ENCODE measurements at regions not wholly inside any gene's neighbourhood (a gene's known extent, or its start where the extent isn't known, plus 50 kb on each side); places are given as distances from the start of the nearest gene placed in this dataset.
"Not testable (repeated sequence)": the region's sequence is repeated elsewhere in the genome, so short reads cannot be mapped to it uniquely, and the experiment has no call there.

DNA sequence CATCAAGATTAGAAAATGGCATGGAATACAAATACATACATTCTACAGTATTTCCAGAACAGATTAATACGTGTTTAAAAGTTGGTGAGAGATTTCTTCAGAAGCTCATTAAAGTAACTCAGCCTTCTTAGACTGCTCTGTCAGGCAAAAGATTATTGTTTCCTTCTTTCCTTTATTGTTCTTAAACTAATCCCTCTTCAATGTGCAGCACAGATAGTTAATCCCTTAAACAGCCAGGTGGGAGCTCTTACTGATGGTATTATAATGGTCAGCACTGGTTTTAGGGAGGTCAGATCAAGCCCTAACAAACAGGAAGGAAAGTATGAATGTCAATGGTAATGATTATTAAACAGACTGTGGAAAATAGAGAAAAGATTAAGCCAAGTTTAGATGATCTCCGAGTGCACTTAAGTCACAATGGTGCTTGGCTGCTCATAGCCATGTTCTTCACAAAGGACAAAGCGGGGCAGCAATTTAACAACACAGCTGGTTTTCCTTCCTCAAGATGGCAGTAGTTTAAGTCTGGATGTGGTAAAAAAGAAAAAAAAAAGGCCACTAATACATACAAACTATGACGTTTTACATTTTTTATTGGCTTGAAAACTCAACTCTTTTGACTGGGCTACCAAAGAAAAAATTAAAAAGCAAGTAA lies 992.6 kb downstream of the PCDH9 start:
- DNase-seq, result no peak

DNA sequence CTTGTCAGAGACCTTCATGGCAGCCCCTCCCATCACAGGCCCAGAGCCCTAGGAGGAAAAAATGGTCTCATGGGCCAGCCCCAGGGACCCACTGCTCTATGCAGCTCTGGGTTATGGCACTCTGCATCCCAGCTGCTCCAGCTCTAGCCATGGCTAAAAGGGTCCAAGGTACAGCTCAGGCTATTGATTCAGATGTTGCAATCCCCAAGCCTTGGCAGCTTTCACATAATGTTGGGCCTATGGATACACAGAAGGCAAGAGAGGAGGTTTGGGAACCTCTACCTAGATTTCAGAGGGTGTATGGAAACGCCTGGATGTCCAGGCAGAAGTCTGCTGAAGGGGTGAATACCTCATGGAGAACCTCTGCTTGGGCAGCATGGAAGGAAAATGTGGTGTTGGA lies 996.0 kb downstream of the PCDH9 start:
- no peak for DNase-seq

- DNase-seq, result not testable (repeated sequence)
Measured at GRCh38 chr13:66231958-66232357, 998.2 kb downstream of the PCDH9 start.

DNA sequence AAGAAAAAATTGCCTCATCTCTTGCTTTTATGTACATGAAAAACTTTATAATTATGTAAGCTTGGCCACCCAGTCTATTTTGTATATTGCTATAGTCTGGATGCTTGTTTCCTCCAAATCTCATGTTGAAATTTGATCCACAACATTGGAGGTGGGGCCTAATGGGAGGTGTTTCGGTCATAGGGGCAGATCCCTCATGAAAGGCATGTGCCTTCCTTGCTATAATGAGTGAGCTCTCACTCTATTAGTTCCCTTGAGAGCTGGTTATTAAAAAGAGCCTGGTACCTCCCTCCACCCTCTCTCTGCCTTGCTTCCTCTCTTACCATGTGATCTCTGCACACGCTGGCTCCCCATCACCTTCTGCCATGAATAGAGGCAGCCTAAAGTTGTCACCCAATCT lies 1005.1 kb downstream of the PCDH9 start:
- DNase-seq, result no peak

GRCh38 chr13:66224663-66225062 lies 1005.5 kb downstream of the PCDH9 start:
- DNase-seq, result peak; percentile 20

- DNase-seq, result peak; percentile 97
Measured at GRCh38 chr13:66222926-66223325, 1007.2 kb downstream of the PCDH9 start.

- peak; percentile 37 for DNase-seq
Measured at GRCh38 chr13:66222127-66222526, 1008.0 kb downstream of the PCDH9 start.

DNA sequence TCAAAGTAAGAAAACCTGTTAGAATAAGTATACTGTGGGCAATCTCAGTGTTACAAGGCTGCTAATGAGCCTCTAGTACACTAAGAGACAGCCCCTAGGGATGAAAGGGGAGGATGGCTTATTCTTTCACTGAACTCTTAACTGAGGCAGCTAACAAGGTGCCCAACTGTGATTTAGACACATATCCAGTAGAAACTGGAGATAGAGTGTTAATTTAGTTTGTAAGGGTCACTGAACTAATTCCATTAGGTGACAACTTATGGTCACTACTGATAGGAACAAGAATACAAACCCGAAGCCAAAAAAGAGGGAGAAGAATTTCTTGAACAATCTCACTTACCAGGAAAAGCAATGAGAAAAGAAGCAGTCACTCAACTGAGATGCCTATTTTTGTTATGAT lies 1010.6 kb downstream of the PCDH9 start:
- DNase-seq, result no peak

GRCh38 chr13:66218583-66218982 lies 1011.6 kb downstream of the PCDH9 start:
- DNase-seq, result no peak

GRCh38 chr13:66216728-66217127 lies 1013.4 kb downstream of the PCDH9 start:
- DNase-seq, result no peak

- DNase-seq, result no peak
Measured at GRCh38 chr13:66214467-66214866, 1015.7 kb downstream of the PCDH9 start.

DNA sequence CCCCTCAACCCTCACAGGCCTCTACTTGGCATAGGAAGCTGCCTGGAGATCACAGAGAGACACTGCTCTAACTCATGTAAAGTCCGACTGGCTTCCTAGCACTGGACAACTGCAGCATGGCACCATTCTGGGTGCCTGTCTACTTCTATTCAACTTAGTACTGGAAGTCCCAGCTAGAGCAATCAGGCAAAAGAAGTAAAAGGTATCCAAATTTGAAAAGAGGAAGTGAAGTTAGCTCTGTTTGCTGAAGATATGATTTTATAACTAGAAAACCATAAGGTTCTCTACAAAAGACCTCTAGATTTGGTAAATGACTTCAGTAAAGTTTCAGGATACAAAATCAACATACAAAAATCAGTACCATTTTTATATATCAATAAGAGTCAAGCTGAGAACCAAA lies 1017.6 kb downstream of the PCDH9 start:
- DNase-seq, result peak; percentile 46

DNA sequence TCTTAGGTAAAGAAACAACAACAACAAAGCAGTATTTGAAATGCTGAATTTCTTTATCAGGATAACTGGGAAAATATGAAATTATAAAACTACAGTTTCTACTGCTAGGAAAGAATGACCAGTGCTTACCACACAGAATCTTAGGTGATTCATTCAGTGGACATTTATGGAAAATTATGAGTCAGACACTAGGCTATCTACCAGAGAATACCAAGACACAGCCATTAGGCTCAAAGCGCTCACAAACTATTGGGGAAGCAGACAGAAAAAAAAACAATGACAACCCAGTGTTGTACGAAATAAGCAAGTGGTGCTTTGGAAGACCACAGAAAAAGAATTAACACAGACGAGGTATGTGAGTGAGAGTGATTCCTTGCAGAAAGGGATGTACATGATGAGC lies 1019.5 kb downstream of the PCDH9 start:
- no peak for DNase-seq

DNA sequence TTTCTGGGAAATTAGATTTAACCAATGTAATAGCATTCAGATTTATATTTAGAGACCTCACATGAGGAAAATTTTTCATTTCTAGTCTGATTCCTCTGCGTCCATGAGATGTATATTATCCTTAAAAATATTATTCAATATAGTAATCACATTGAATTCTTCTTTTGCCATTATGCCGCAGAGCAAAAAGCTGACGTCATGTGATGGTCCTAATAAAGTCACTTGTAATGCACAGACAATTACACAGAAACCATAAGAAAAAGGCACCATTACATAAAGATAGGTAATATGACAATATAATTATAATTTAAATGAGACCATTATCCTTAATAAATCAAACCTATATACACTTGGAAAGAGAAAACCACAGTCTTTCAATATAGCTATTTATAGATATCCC lies 1021.5 kb downstream of the PCDH9 start:
- DNase-seq, result no peak

DNA sequence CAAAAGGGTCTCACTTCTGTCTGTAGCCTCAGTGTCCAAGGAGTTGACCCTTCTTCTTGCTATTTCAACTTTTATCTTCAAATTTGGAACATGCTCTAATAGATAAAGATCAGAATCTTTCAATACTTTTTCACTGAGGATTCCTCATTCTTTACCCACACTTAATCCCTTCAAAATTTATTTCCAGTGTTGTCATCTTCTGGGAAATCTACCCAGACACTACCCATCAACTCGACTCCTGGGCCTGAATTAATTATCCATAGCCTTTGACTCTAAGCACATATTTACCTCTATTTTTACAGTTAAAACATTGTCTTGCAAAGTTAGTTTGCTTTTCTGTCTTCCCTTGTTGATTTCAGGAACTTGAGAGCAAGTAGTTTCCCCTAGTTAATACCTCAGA lies 1022.5 kb downstream of the PCDH9 start:
- no peak for DNase-seq

- no peak for DNase-seq
Measured at GRCh38 chr13:66205807-66206206, 1024.3 kb downstream of the PCDH9 start.

DNA sequence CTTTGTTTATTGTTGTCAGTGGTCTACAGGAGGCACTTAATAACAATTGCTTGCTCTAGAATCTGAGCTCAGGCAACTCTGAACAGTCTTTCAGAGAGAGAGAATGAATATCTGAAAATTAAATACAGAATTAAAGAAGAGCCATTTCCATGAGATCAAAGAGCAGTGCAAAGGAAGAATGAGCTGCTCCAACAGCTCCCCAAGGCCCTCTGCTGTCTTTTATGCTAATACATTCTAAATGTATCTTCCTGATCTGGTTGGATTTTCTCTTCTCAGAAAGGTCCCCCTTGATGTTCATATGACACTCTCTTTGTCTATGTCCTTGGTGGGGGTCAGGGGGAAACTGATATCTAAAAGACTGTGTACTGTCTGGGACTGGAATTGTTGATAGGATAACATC lies 1029.6 kb downstream of the PCDH9 start:
- no peak for DNase-seq

DNA sequence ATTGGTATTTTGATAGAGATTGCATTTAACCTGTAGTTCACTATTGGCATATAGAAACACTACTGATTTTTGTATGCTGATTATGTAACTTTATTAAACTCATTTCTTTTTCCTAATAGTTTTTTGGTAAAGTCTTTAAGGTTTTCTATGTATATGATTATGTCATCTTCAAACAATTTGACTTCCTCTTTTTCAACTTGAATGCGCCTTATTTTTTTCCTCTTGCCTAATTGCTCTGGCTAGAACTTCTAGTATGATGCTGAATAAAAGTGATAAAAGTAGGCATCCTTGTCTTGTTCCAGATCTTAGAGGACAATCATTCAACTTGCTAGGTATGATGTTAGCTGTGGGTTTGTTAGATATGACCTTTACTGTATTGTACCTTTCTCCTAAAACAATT lies 1034.9 kb downstream of the PCDH9 start:
- peak; percentile 38 for DNase-seq

GRCh38 chr13:66189986-66190385 lies 1040.2 kb downstream of the PCDH9 start:
- DNase-seq, result no peak

DNA sequence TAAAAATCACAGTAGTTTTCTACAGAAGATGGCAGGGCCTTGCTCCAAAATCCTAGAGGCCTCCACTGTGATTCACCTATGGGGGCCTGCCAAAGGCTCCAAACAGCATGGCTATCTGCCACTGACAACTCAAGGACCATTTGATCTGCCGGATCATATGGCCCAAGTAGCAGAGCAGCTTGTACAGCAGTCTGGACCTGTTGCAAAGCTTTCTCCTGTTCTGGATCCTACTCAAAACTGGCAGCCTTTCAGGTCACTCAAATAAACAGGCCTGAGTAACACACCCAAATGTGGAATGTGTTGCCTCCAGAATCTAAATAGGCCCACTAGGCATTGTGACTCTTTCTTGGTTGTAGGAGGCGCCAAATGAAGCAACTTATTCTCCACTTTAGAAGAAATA lies 1049.3 kb downstream of the PCDH9 start:
- no peak for DNase-seq

DNA sequence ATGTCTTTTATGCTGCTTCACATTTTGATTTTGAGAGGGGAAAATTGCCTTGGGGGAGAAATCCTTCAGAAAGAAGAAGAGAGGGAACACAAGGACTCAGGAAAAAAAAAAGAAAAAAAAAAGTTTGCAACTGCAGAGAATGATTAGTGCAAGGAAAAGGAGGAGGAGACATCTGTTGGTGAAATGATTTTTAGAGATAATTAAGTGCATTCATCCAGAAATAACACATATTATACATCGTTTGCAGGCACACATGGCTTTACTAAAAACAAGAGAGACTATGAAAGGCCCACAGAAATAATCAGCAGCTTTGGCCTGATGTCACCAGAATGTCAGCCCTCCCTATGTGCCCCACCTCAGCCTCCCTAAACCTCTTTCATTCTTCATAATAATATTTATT lies 1058.2 kb downstream of the PCDH9 start:
- DNase-seq, result no peak

DNA sequence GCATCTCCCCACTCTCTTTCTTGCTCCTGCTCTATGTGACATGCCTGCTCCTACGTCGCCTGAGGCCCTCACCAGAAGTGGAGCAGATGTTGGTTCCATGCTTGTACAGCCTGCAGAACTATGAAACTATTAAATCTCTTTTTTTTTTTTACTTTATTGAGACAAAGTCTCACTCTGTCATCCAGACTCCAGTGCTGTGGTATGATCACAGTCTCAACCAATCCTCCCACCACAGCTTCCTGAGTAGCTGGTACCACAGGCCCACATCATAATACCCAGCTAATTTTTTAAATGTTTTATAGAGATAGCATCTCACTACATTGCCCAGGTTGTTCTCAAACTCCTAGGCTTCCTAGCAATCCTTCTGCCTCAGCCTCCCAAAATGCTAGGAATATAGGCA lies 1067.7 kb downstream of the PCDH9 start:
- DNase-seq, result no peak

- no peak for DNase-seq
Measured at GRCh38 chr13:66159511-66159910, 1070.6 kb downstream of the PCDH9 start.

GRCh38 chr13:66154976-66155375 lies 1075.2 kb downstream of the PCDH9 start:
- peak; percentile 25 for DNase-seq

DNA sequence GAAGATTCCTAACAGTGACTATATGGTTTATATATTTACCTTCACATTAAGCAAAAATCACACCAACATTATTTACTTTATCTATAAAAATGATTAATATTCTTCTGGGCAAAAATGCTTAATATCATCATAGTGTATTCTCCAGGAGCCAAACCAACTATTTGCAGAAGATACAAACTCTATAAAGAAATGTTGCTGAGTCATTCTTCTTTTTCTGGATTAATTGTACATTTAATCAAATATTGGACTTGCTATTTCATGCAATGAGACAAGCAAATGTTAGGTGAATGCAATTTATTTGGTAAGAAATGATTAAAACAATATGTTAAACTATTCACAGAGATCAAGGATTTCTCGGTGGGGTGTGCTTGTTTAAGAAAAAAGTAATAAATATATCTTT lies 1075.8 kb downstream of the PCDH9 start:
- DNase-seq, result no peak

DNA sequence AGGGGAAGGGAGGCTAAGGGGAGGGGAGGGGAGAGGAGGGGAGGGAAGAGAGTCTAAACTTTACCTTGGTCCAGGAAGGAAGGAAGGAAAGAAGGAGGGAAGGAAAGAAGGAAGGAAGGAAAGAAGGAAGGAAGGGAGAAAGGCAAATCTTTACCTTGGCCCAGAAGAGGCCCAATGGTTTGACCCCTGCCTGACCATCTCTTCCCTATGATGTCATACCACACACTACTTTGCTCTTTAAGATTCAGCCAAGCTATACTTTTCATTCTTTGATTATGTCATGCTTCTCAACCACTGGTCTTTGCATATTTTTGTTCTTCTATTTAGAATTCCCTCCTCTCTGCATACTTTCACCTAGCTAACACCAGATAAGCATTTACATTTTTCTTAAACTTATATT lies 1077.5 kb downstream of the PCDH9 start:
- no peak for DNase-seq
